Stimulated activated CD4-positive, alpha-beta T cell treated with anti-CD3 and anti-CD28 coated beads, TNF-alpha, amount 100 ng/mL, for 24 hours (primary cell): ENCODE measurements at regions not wholly inside any gene's neighbourhood (a gene's known extent, or its start where the extent isn't known, plus 50 kb on each side); places are given as distances from the start of the nearest gene placed in this dataset.

Source experiments
- DNase-seq, 3 experiments: peaks; one replicate each; pipeline ENCODE4 v3.0.0-alpha.2; 2020; ENCODE audit warnings: low read depth in 3 of 3

DNA sequence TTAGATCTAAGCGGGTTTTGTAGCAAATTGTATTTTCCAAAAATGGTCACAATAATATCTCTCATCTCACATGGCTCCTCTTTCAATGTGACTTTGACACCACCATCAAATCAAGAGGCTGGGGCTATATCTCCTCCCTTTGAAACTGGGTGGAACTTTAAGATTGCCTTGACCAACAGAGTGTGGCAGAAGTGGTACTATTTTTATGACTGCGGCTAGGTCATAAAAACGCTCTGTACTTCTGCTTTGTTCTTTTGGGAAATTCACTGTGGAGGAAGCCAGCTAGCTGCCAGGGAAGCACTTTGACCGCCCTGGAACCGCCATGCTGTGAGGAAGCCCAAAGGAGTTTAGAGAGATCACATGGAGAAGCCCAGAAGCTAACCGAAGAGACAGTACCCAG lies 50.7 kb upstream of the ACOT11 start:
- DNase-seq: no peak

DNA sequence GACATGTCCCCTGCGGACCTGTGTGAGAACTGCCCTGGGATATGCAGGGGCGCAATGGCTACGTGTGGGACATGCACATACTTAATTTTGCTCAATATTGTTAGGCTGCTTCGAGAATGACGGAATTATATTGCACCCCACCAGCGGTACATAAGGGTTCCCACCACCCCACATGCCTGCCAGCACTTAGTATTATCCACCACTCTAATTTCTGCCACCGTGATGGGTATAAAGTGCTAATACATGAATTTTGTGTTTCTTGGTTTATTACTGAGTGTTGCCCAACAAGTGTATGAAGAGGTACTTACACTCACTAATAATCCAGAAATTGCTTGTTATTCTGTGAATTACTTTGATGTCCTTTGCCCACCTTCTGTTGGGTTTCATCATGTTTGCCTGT lies 52.1 kb upstream of the ACOT11 start:
- no peak for DNase-seq

DNA sequence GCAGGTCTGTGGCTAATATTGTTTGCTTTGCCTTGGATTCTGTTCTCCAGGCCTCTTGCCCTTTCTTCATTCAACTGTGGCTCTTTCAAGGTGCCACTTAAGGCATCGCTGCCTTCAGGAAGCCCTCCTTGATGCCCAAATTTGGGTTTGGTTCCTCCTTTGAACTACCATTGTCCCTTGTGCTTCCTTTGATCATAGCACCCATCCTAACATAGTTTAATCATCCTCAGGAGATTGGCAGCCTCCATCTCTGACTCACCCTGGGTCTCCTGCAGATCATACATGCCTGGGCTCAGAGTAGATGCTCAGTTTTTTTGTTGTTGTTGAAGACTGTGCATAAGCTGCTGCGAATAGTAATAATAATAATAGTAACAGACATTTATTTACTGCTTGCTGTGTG lies 54.4 kb upstream of the ACOT11 start:
- no peak for DNase-seq

- no peak for DNase-seq
Observed at GRCh38 chr1:54490361-54491248, 57.4 kb upstream of the ACOT11 start.

DNA sequence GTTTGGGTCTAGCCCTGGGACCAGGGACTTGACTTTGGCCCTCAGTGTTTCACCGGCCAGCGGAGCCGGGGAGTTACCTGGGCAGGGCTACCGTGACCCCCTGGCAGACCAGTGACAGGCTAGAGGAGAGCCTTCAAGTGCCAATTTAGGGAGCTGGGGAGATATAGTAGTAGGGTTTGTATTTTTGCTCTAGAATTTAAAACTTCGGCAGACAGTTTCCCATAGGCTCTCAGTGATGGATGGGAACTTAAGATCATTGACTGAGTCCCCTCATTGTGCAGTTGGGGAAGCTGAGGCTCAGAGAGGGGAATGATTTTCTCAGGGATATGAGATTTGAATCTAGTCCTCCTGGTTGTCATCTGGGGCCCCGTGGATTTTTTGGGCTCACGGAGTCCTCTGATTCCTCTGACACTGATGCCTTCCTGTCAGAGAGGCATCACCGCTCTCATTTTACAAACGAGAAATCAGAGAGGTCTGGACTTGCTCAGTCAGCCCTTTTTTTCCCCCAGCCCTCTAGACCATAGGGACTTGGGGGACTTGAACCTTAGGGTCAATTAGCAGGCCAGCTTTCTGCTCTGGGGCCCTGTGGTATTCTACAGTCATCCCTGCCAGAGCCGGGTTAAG lies 58.3 kb upstream of the ACOT11 start:
- DNase-seq: no peak

GRCh38 chr1:54488779-54489626 lies 59.0 kb upstream of the ACOT11 start:
- DNase-seq: peak; percentile 34 to 56 (median 55)

DNA sequence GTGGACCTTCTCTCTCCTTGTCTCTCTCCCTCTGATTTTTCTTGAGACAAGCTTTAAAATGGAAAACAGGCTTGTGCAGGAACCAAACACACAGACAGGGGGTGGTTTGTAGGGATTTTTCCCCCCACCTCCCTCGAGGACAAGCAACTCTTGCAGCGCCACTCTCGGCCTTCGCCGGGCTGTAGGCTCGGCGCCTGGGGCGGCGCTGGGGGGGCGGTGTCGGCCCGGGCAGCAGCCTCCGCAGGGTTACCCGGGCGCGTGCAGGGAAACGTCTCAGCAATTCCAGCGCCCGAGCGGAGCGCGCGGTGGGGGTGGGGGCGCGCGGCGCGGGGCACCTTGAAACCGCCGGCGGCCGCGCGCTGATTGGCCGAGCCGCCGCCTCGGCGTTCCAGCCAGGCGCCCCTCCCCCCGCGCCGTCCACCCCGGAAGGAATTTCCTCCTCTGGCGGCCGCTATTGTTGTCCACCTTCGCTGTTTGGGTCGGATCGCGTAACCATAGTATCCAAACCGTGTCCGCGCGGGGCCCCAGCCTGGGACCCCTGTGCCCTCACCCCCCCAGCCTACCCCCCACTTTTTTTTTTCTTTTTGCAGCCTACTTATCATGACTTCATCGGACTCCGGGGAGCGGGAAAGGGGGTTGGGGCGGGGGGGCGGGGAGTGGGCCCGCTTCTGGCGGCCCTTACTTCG lies 59.8 kb upstream of the ACOT11 start:
- peak; percentile 47 to 76 (median 51) for DNase-seq

GRCh38 chr1:54487571-54488050 lies 60.4 kb upstream of the ACOT11 start:
- DNase-seq: no peak

DNA sequence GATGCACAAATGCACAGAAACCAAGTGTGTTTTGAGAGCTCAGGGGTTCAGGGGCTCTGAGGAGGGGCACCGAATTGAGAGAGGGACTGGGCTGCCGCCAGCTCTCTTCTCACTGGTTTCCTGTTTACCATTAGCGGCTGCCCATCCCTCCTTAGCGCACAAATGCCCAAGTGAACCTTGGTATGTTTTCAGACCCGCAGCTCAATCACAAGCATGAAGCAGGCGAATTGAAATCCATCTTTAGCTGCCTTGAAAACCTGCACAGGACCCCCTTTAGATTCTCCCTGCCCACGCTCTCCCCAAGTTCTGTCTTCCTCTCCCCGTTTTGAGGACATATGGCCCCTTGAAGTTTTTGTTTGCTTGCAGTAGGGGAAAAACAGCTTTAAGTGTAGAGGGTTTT lies 61.1 kb upstream of the ACOT11 start:
- DNase-seq: no peak

DNA sequence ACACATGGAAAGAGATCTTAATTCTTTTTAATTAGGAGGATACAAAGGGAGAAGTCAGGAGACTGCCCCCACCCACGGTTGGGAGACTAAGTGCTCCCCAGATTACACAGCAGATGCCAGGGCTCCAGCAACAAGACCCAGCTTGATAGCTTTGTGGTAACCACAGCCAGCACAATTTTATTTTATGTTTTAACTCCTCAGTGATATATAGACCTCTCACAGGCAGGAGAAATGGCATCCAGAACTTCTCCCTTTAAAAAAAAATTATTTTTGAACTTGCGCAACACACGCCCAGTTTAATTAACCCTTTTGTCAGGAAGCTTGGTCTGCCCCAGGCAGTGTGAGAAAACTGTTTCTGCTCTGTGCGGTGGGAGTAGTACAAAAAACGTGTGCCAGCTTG lies 62.6 kb upstream of the ACOT11 start:
- no peak for DNase-seq

- DNase-seq: no peak
Observed at GRCh38 chr1:54483875-54484437, 64.1 kb upstream of the ACOT11 start.

DNA sequence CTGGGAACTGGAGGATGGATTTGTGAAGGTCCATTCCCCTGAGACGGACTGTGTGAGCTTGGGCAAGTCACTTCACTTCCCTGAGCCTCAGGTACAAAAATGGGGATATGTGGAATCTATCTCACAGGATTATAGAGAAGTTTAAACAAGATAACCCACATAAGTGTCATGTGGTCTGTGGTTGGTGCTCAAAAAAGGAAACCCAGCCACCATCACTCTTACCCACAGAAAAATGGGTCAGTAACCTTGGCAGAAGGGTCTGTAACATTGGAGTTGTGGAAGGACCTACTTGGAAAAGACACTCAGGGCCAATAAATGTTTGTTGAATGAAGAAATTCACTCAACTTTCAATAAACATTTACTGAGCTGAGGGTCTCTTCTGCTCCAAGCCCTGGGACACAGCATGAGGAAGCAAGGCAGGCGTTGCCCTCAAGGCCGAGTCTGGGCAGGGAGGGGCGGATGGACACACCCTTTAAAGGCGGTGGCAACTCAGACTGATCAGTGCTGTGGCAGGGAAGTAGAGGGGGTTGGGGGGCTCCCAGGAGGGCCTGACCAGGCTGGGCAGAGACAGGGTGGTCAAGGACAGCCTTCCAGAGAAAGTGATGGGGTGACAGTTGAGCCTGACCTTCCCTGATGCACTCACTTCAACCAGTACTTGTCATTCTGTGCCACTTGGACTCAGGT lies 66.7 kb upstream of the ACOT11 start:
- no peak for DNase-seq

DNA sequence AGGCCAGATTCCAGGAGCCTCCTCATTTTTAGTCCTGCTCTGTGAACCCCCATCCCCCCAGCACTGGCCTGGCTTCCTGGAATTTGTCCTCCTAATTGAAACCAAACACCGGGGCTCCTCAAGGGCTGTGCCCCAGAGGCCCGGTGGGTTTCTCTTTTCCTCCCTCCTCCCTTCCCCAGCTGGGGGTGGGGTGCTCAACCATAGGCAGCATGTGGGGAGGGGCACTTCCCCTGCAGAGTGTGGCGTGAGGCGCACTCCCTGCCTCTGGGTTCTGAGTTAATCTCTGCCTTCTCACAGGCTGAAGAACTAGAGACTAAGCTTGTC lies 67.5 kb upstream of the ACOT11 start:
- no peak for DNase-seq

DNA sequence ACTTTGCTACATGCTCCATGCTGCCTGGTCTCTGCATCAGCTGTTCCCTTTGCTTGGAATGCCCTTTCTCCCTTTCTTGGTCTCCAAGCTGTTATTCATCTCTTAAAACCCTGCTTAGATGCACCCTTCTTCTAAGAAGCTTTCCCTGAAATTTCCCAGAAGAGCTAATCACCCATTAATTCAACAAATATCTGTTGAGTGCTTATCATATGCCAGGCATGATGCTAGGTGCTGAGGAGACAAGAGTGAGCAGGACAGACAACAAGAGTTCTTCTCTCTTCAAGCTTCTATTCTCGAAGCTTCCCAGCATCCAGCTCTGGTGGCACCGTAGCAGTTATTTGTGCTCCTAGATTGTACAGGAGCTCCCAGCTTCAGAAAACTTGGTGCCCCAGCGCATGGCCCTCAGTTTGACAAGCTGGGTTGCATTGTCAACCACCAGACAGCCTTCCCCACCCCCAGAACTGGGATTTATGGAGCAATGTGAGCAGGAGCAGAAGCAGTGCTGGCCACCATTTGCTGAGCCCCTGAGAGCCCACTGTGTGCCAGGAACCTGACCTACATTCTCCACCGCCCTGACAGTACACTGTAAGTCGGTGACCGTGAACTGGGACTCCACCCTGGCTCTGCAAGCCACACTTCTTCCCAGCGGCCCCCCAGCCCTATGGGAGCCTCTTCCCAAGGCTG lies 68.0 kb upstream of the ACOT11 start:
- no peak for DNase-seq

- no peak for DNase-seq
Observed at GRCh38 chr1:54479251-54479650, 68.8 kb upstream of the ACOT11 start.

DNA sequence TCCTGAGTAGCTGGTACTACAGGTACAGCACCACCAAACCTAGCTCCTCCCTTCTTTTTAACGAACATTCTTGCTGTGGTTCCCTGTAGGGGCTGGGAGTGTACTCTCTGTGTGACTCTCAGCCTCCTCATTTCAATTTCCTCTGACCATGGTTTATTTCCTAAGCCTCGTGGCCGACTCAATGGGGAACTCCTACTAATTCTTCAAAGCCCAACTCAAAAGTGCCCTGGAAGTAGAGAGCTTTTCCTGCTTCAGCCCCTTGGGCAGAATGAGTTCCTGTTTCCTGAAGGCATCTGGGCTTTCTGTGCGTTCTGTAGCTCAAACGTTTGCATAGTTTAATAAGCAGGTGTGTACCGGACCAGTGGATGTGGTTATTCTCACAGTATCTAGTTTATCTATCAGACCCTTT lies 70.9 kb upstream of the ACOT11 start:
- no peak for DNase-seq

DNA sequence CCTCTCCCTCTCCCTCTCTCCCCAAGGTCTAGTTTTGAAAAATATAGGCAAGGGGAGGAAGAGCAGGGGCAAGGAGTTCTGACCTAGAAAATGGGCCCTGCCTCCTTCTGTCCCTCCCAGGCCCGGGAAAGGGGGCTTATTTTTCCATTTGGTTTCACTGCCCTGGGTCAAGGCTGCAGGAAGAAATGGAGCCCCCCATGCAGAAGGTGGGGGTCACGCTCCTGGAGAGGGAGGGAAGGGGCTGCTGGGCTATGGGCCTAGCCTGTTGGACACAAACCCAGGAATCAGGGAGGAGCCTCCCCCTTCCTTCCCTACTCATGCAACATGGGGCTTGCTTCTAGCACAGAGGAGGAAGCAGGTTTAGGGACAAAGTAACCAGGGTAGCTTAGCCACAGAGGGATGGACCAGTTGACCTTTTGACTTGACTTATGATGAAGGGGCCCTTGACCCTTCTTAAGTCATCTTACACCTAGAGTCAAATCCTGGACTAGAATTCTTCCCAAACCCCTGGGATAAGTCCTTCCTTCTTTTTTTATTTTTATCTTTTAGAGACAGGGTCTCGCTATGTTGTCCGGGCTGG lies 70.4 kb upstream of the SSBP3 start:
- DNase-seq: no peak

DNA sequence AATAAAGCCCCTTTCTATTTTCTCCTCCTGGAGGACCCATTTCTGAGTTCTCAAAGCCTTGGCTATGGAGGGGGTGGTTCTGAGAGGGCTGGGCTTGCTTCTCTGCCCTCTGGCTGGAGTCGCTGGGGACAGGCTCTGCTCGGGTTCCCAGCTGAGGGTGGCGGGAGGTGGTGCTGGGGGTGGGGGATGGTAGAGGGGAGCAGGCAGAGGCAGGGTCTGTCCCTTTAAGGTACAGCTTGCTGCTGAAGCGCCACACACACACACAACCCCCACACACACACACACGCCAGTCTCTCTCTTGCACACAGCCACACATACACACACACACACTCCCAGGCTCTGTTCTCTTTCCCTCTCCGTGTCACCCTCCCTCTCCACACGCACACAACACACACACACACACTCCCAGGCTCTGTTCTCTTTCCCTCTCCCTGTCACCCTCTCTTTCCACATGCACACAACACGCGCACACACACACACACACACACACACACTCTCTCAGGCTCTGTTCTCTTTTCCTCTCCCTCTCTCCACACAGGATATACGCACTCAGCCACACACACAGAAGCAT lies 69.8 kb upstream of the SSBP3 start:
- no peak for DNase-seq

GRCh38 chr1:54475357-54475881 lies 69.2 kb upstream of the SSBP3 start:
- DNase-seq: no peak
